Caco-2 (cell line): ENCODE measurements at regions not wholly inside any gene's neighbourhood (a gene's known extent, or its start where the extent isn't known, plus 50 kb on each side); places are given as distances from the start of the nearest gene placed in this dataset.

Experiments
- BruUV-seq: library from RNA; stranded (reverse); fragments of 400-500 nt; replicated peaks from 2 replicates; lab custom pipeline; 2021; lab: Mats Ljungman, UMichigan
- CTCF ChIA-PET: fragments of 300-600 bp; sonication (Branson Sonifier 250); formaldehyde crosslinking; loops from one replicate; lab custom pipeline; 2022; ENCODE audit warnings: antibody characterized with exemption; lab: Charles Lee
- POLR2A ChIA-PET: fragments of 300-600 bp; sonication (Branson Sonifier 250); formaldehyde crosslinking; loops from one replicate; lab custom pipeline; 2022; ENCODE audit warnings: antibody characterized with exemption; lab: Charles Lee
- DNase-seq, 2 experiments: peaks; one replicate each; pipeline versions ENCODE4 v3.0.0 to v3.0.0-alpha.2; 2020 to 2022
- H3K27me3 ChIP-seq: replicated peaks from 2 replicates; pipeline ENCODE4 v1.6.0; 2011; ENCODE audit warnings: low read length; ENCODE audit not compliant: control insufficient read depth, insufficient read depth
- H3K36me3 ChIP-seq: 2 replicates; pipeline ENCODE4 v1.5.1; 2011; ENCODE audit warnings: low read length; ENCODE audit not compliant: control insufficient read depth, insufficient read depth
- H3K4me1 ChIP-seq: fragments of 250-450 bp; sonication (Bioruptor Pico); 2 replicates; pipeline ENCODE4 v1.5.1; 2020; ENCODE audit warnings: mild to moderate bottlenecking
- H3K4me3 ChIP-seq: 2 replicates; pipeline ENCODE4 v1.5.1; 2011; ENCODE audit warnings: low read depth, mild to moderate bottlenecking, control low read depth, low read length
- H3K9me3 ChIP-seq: fragments of 250-450 bp; sonication (Bioruptor Pico); 2 replicates; pipeline ENCODE4 v1.5.1; 2020; ENCODE audit warnings: mild to moderate bottlenecking, moderate library complexity
- H3K27ac Mint-ChIP-seq: one replicate; pipeline ENCODE4 v1.8.0; 2022; ENCODE audit warnings: mixed read lengths; ENCODE audit not compliant: unreplicated experiment
- H3K27me3 Mint-ChIP-seq: one replicate; pipeline ENCODE4 v1.8.0; 2022; ENCODE audit warnings: mixed read lengths; ENCODE audit not compliant: insufficient read depth, unreplicated experiment
- H3K36me3 Mint-ChIP-seq: one replicate; pipeline ENCODE4 v1.8.0; 2022; ENCODE audit warnings: mild to moderate bottlenecking, mixed read lengths; ENCODE audit not compliant: insufficient read depth, unreplicated experiment
- H3K4me1 Mint-ChIP-seq: one replicate; pipeline ENCODE4 v1.8.0; 2022; ENCODE audit warnings: low read depth, mixed read lengths; ENCODE audit not compliant: unreplicated experiment
- H3K4me3 Mint-ChIP-seq: one replicate; pipeline ENCODE4 v1.8.0; 2022; ENCODE audit warnings: mild to moderate bottlenecking, moderate library complexity, mixed read lengths; ENCODE audit not compliant: unreplicated experiment
- H3K9me3 Mint-ChIP-seq: one replicate; pipeline ENCODE4 v1.8.0; 2022; ENCODE audit warnings: mixed read lengths; ENCODE audit not compliant: unreplicated experiment
- intact Hi-C: fragments of 100-400 bp; cut with micrococcal nuclease; formaldehyde crosslinking; loops from one replicate; pipeline ENCODE4 v1.10.0; 2022; ENCODE audit not compliant: unreplicated experiment
- TF ChIP-seq, protein P1 (sequence below), 2 experiments: fragments of 200-600 bp in 1 of 2; IDR thresholded peaks; 1 replicate in 1 of 2; 2 replicates in 1 of 2; pipeline versions ENCODE4 v1.5.1 to v1.8.0; 2011 to 2022; ENCODE audit warnings: antibody characterized with exemption in 1 of 2, control low read depth in 1 of 2, inconsistent platforms in 1 of 2, low read depth in 1 of 2, low read length in 1 of 2, mild to moderate bottlenecking in 1 of 2, moderate library complexity in 1 of 2; ENCODE audit not compliant: insufficient read depth in 1 of 2, severe bottlenecking in 1 of 2, unreplicated experiment in 1 of 2

GRCh38 chr9:71541436-71541835 lies 226.9 kb downstream of the CEMIP2 start:
- intact Hi-C loops, result no loop called here
- H3K4me1 ChIP-seq, result no peaks in the 10 kb centered on the region
- Mint-ChIP-seq H3K4me1 (no peaks in the 10 kb centered on the region), H3K27ac (no peak overlapping the region), H3K36me3 (no peaks in the 10 kb centered on the region), H3K9me3 (no peaks in the 10 kb centered on the region), H3K27me3 (no peaks in the 10 kb centered on the region), H3K4me3 (no peak overlapping the region)
- no peak for DNase-seq
- no peaks in the 10 kb centered on the region for H3K36me3 ChIP-seq
- no peak overlapping the region for H3K4me3 ChIP-seq
- CTCF ChIA-PET, result no interaction called here
- no peaks in the 10 kb centered on the region for H3K9me3 ChIP-seq
- BruUV-seq, result no TSS peak
- POLR2A ChIA-PET, result no interaction called here
- no peaks in the 10 kb centered on the region for H3K27me3 ChIP-seq
- TF ChIP-seq, protein P1, sequence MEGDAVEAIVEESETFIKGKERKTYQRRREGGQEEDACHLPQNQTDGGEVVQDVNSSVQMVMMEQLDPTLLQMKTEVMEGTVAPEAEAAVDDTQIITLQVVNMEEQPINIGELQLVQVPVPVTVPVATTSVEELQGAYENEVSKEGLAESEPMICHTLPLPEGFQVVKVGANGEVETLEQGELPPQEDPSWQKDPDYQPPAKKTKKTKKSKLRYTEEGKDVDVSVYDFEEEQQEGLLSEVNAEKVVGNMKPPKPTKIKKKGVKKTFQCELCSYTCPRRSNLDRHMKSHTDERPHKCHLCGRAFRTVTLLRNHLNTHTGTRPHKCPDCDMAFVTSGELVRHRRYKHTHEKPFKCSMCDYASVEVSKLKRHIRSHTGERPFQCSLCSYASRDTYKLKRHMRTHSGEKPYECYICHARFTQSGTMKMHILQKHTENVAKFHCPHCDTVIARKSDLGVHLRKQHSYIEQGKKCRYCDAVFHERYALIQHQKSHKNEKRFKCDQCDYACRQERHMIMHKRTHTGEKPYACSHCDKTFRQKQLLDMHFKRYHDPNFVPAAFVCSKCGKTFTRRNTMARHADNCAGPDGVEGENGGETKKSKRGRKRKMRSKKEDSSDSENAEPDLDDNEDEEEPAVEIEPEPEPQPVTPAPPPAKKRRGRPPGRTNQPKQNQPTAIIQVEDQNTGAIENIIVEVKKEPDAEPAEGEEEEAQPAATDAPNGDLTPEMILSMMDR (IDR thresholded peaks at IDR 0.05; ENCODE audit: insufficient read depth in 1 of 2, low read depth in 1 of 2, low read length in 1 of 2, severe bottlenecking in 1 of 2, unreplicated experiment in 1 of 2), result no peak

- no peak overlapping the region for H3K4me3 ChIP-seq
- Mint-ChIP-seq H3K4me1 (no peaks in the 10 kb centered on the region), H3K27ac (no peak overlapping the region), H3K27me3 (no peaks in the 10 kb centered on the region), H3K36me3 (no peaks in the 10 kb centered on the region), H3K9me3 (no peaks in the 10 kb centered on the region), H3K4me3 (no peak overlapping the region)
- no peaks in the 10 kb centered on the region for H3K4me1 ChIP-seq
- no peaks in the 10 kb centered on the region for H3K9me3 ChIP-seq
- H3K36me3 ChIP-seq, result no peaks in the 10 kb centered on the region
- no TSS peak for BruUV-seq
- intact Hi-C loops, result no loop called here
- TF ChIP-seq, protein P1 (IDR thresholded peaks at IDR 0.05; ENCODE audit: insufficient read depth in 1 of 2, low read depth in 1 of 2, low read length in 1 of 2, severe bottlenecking in 1 of 2, unreplicated experiment in 1 of 2), result no peak
- H3K27me3 ChIP-seq, result no peaks in the 10 kb centered on the region
- ChIA-PET POLR2A (no interaction called here), CTCF (no interaction called here)
- no peak for DNase-seq
These were observed 243.2 kb downstream of the CEMIP2 start for GRCh38 chr9:71524996-71525580.

GRCh38 chr9:71524516-71524915 lies 243.8 kb downstream of the CEMIP2 start:
- Histone ChIP-seq H3K4me1 (no peaks in the 10 kb centered on the region), H3K36me3 (no peaks in the 10 kb centered on the region), H3K4me3 (no peak overlapping the region), H3K27me3 (no peaks in the 10 kb centered on the region), H3K9me3 (no peaks in the 10 kb centered on the region)
- Mint-ChIP-seq H3K36me3 (no peaks in the 10 kb centered on the region), H3K27ac (no peak overlapping the region), H3K4me1 (no peaks in the 10 kb centered on the region), H3K27me3 (no peaks in the 10 kb centered on the region), H3K9me3 (no peaks in the 10 kb centered on the region), H3K4me3 (no peak overlapping the region)
- ChIA-PET CTCF (no interaction called here), POLR2A (no interaction called here)
- TF ChIP-seq, protein P1 (IDR thresholded peaks at IDR 0.05; ENCODE audit: insufficient read depth in 1 of 2, low read depth in 1 of 2, low read length in 1 of 2, severe bottlenecking in 1 of 2, unreplicated experiment in 1 of 2), result no peak
- DNase-seq, result no peak
- BruUV-seq, result no TSS peak
- intact Hi-C loops, result no loop called here
